ENCODE measurements at regions not wholly inside any gene's neighbourhood (a gene's known extent, or its start where the extent isn't known, plus 50 kb on each side); places are given as distances from the start of the nearest gene placed in this dataset.

GRCh38 chr13:89076622-89077021, 1405.5 kb downstream of the SLITRK5 start:
- intact Hi-C loops (cut with micrococcal nuclease): no loop called here
- TF ChIP-seq CHD1 (IDR thresholded peaks at IDR 0.05; ENCODE audit: low read depth, low read length) (no peak), ELK1 (IDR thresholded peaks at IDR 0.05; ENCODE audit: borderline replicate concordance, low read depth, low read length) (no peak), CTCF (conservative IDR thresholded peaks at IDR 0.05; ENCODE audit: low read depth, low read length) (no peak), MAFK (IDR thresholded peaks at IDR 0.05; ENCODE audit: low read depth, low read length) (no peak)
- no peak overlapping the region for H3K27ac ChIP-seq (ENCODE audit: insufficient read depth, low read length)
- H3K4me1 ChIP-seq (ENCODE audit: control insufficient read depth, insufficient read depth, low read length): no peaks in the 10 kb centered on the region
- in situ Hi-C loops (cut with MboI; ENCODE audit: low sequenced_read_pairs): no loop called here
- no peak overlapping the region for H2BK20ac ChIP-seq (ENCODE audit: low read depth, low read length)
- H3K18ac ChIP-seq (ENCODE audit: low read depth, low read length): no peak overlapping the region
- H3K9me1 ChIP-seq (ENCODE audit: insufficient read depth, low read length): no peaks in the 10 kb centered on the region
- ChIA-PET POLR2A (ENCODE audit: unreplicated experiment) (no interaction called here), CTCF (no interaction called here)
- no peak overlapping the region for H2AFZ ChIP-seq (replicated peaks; ENCODE audit: low read length, poor library complexity)
- no CpG with 5 or more reads among the region's 2 CpGs for WGBS, 2 experiments (ENCODE audit: extremely low coverage in 2 of 2, insufficient read length in 1 of 2)
- H2BK15ac ChIP-seq (ENCODE audit: low read depth, low read length): no peak overlapping the region
- DNase-seq: no peak
- H3K36me3 ChIP-seq (ENCODE audit: control insufficient read depth, insufficient read depth, low read length): no peaks in the 10 kb centered on the region
- H3K27me3 ChIP-seq (ENCODE audit: control insufficient read depth, insufficient read depth, low read length): no peaks in the 10 kb centered on the region
- no peak overlapping the region for H4K91ac ChIP-seq (ENCODE audit: insufficient read depth, low read depth, low read length)
- no TSS peak for BruUV-seq (replicated peaks)
- H4K5ac ChIP-seq (ENCODE audit: low read depth, low read length): no peak overlapping the region
- no peak overlapping the region for H2BK5ac ChIP-seq (ENCODE audit: low read depth, low read length, poor library complexity, severe bottlenecking)
- no peak overlapping the region for H2BK120ac ChIP-seq (ENCODE audit: low read depth, low read length)
- H3K4me2 ChIP-seq (ENCODE audit: low read depth, low read length): no peak overlapping the region
- no peaks in the 10 kb centered on the region for H4K20me1 ChIP-seq (ENCODE audit: insufficient read depth, low read length)
- no peak for ATAC-seq (ENCODE audit: low read depth)
- H3K9ac ChIP-seq (ENCODE audit: low read depth, low read length): no peak overlapping the region
- no peak overlapping the region for H3K4ac ChIP-seq (ENCODE audit: low read depth, low read length)
- H3K23ac ChIP-seq (ENCODE audit: low read depth, low read length): no peak overlapping the region
- no peak overlapping the region for H2AK9ac ChIP-seq (replicated peaks; ENCODE audit: low read depth, low read length, poor library complexity)
- no peak overlapping the region for H3K14ac ChIP-seq (replicated peaks; ENCODE audit: low read depth, low read length)
- H3K79me1 ChIP-seq (ENCODE audit: low read depth in 1 of 2, low read length in 2 of 2): no peaks in the 10 kb centered on the region
- H4K8ac ChIP-seq (ENCODE audit: low read depth in 2 of 2, low read length in 2 of 2): no peak overlapping the region
- no peak overlapping the region for H3K56ac ChIP-seq (ENCODE audit: extremely low read depth, insufficient read depth, low read length)
- dilution Hi-C loops (cut with HindIII; ENCODE audit: low sequenced_read_pairs, unreplicated experiment): no loop called here
- H2AK5ac ChIP-seq (ENCODE audit: low read depth, low read length): no peak overlapping the region
- peaks cover 2% of the 10 kb centered on the region; the same call in 1 of the 2 replicates for H3K9me3 ChIP-seq (ENCODE audit: control insufficient read depth, insufficient read depth, low read length)
- no peak overlapping the region for H3K4me3 ChIP-seq (ENCODE audit: insufficient read depth, low read depth, low read length)

Measured in IMR-90 (cell line).